Vagina (tissue), 2 donors: ENCODE measurements at regions not wholly inside any gene's neighbourhood (a gene's known extent, or its start where the extent isn't known, plus 50 kb on each side); places are given as distances from the start of the nearest gene placed in this dataset.
"Not testable (repeated sequence)": the region's sequence is repeated elsewhere in the genome, so short reads cannot be mapped to it uniquely, and the experiment has no call there.

Source experiments
- DNase-seq, 2 donors: peaks; one replicate each; pipeline ENCODE4 v3.0.0-alpha.2; 2017; ENCODE audit errors: extremely low spot score in 2 of 2
- H3K27ac ChIP-seq: fragments of 200-600 bp; sonication (generic); one replicate; pipeline ENCODE4 v1.5.1; 2019
- H3K27me3 ChIP-seq: fragments of 200-600 bp; sonication (generic); one replicate; pipeline ENCODE4 v1.5.1; 2019
- H3K36me3 ChIP-seq, 2 donors: fragments of 200-600 bp; sonication (generic); one replicate each; pipeline ENCODE4 v1.5.1; 2017 to 2019
- H3K4me1 ChIP-seq: fragments of 200-600 bp; sonication (generic); one replicate; pipeline ENCODE4 v1.5.1; 2019
- H3K4me3 ChIP-seq, 2 donors: fragments of 200-600 bp; sonication (generic); 1 replicate in 1 of 2; 2 replicates in 1 of 2; pipeline ENCODE4 v1.5.1; 2016 to 2019
- H3K9me3 ChIP-seq: fragments of 200-600 bp; sonication (generic); one replicate; pipeline ENCODE4 v1.5.1; 2019
- POLR2A ChIP-seq, 2 donors: fragments of 450-650 bp; IDR thresholded peaks; one replicate each; pipeline ENCODE4 v1.6.1; 2017; ENCODE audit warnings: antibody characterized with exemption in 2 of 2, mild to moderate bottlenecking in 2 of 2, moderate library complexity in 2 of 2
- POLR2AphosphoS5 ChIP-seq, 2 donors: sonication (generic); formaldehyde crosslinking; IDR thresholded peaks; one replicate each; pipeline ENCODE4 v1.9.0; 2017; ENCODE audit warnings: antibody characterized with exemption in 2 of 2, mild to moderate bottlenecking in 2 of 2, low read depth in 1 of 2; ENCODE audit not compliant: insufficient read depth in 1 of 2
- intact Hi-C: fragments of 100-400 bp; cut with DNase I; formaldehyde crosslinking; loops from one replicate; pipeline ENCODE4 v1.15.1; 2023
- TF ChIP-seq, protein P1 (sequence below), 3 experiments: fragments of 450-650 bp in 2 of 3; fragments of 200-600 bp in 1 of 3; sonication (generic) in 1 of 3; IDR thresholded peaks; one replicate each; pipeline ENCODE4 v1.5.1; 2017 to 2019; ENCODE audit warnings: antibody characterized with exemption in 3 of 3, mild to moderate bottlenecking in 2 of 3, moderate library complexity in 2 of 3

DNA sequence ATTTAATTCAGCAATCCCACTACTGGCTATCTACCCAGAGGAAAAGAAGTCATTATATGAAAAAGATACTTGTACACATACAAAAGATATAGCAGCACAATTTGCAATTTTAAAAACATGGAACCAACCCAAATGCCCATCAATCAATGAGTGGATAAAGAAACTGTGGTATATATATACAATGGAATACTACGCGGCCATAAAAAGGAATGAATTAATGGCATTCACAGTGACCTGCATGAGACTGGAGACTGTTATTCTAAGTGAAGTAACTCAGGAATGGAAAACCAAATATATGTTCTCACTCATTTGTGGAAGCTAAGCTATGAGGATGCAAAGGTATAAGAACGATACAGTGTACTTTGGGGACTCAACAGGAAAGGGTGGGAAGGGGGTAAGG lies 102.8 kb upstream of the KCNMA1 start:
- H3K4me3 ChIP-seq, H3K4me1 ChIP-seq, DNase-seq, H3K27ac ChIP-seq, H3K27me3 ChIP-seq, H3K9me3 ChIP-seq, H3K36me3 ChIP-seq, intact Hi-C loops: not testable (repeated sequence)

DNA sequence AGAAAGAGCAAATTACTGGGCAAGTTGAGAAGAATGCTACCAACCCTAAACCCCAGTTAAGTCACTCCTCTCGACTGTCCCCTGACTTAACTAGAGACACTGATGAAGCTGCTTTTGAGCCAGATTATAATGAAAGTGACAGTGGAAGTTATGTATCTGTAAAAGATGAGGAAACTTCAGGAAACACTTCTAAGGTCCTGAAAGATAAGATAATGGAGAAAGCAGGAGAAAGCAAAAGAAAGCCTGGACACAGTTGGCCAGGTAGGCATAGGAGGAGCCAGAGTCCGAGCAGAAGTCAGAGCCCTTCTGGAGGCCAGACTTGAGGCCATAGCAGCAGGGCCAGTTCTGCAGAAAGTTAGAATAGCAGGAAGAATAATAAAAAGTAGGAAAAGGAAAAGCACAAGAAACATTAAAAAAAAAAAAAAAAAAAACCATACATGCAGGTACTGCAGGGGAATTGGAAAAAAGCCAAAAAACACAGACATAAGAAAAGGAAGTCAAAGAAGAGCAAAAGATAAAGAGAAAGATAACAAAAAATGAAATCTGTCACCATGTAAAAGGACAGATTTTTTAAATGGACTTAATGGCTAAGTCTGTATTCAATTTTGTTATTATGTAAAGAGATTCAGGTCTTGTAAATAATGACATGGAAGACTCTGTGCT lies 101.0 kb upstream of the KCNMA1 start:
- intact Hi-C loops = no loop called here
- TF ChIP-seq POLR2A (IDR thresholded peaks at IDR 0.05) (no peak), POLR2AphosphoS5 (IDR thresholded peaks at IDR 0.05; ENCODE audit: insufficient read depth in 1 of 2, low read depth in 1 of 2) (no peak)
- TF ChIP-seq, protein P1, sequence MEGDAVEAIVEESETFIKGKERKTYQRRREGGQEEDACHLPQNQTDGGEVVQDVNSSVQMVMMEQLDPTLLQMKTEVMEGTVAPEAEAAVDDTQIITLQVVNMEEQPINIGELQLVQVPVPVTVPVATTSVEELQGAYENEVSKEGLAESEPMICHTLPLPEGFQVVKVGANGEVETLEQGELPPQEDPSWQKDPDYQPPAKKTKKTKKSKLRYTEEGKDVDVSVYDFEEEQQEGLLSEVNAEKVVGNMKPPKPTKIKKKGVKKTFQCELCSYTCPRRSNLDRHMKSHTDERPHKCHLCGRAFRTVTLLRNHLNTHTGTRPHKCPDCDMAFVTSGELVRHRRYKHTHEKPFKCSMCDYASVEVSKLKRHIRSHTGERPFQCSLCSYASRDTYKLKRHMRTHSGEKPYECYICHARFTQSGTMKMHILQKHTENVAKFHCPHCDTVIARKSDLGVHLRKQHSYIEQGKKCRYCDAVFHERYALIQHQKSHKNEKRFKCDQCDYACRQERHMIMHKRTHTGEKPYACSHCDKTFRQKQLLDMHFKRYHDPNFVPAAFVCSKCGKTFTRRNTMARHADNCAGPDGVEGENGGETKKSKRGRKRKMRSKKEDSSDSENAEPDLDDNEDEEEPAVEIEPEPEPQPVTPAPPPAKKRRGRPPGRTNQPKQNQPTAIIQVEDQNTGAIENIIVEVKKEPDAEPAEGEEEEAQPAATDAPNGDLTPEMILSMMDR (IDR thresholded peaks at IDR 0.05) = no peak
- no peaks in the 10 kb centered on the region for H3K9me3 ChIP-seq
- H3K27me3 ChIP-seq = no peaks in the 10 kb centered on the region
- no peak overlapping the region for H3K4me3 ChIP-seq
- H3K27ac ChIP-seq = no peak overlapping the region
- DNase-seq = no peak
- H3K36me3 ChIP-seq = no peaks in the 10 kb centered on the region
- H3K4me1 ChIP-seq = no peaks in the 10 kb centered on the region

DNA sequence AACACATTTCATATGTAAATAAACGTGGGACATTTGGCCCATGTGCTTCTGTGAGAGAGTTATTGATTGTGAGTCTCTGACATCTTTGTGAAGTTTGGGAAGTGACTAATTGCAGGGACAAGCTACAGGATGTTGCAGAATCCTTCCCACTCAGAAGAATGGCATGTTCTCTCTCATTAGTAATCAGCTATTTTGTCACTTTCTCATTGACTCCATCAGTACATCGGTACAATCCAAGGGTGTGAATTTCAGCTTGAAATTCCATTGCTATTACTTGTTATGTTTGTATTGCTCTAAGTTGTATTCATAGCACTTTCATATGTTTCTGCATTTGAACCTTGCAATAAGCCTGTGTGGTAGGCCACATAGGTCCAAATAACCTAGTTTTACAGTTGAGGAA lies 100.0 kb upstream of the KCNMA1 start:
- DNase-seq = no peak
- Histone ChIP-seq H3K27me3 (no peaks in the 10 kb centered on the region), H3K4me1 (no peaks in the 10 kb centered on the region), H3K36me3 (no peaks in the 10 kb centered on the region), H3K27ac (no peak overlapping the region), H3K9me3 (no peaks in the 10 kb centered on the region), H3K4me3 (no peak overlapping the region)
- TF ChIP-seq, protein P1 (IDR thresholded peaks at IDR 0.05) = no peak
- TF ChIP-seq POLR2A (IDR thresholded peaks at IDR 0.05) (no peak), POLR2AphosphoS5 (IDR thresholded peaks at IDR 0.05; ENCODE audit: insufficient read depth in 1 of 2, low read depth in 1 of 2) (no peak)
- intact Hi-C loops = no loop called here

DNA sequence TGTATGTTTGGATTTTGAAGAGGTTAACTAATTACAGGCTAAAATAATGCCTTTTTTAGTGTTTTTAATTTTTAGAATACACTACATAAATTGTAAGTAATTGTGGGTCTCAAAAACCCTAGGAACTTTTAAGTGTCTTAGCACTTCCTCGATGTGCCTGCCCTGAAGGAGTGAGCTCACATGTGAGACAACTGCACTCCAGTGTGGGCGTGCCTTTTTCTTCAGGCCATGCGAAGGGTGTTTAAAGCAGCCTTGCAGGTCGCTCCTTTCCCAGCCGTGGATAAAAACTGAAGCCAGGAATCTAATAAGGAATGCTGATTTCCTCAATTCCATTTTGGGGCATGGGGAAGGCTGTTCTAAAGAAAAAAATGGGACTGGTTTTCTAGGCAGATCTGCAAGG lies 97.5 kb upstream of the KCNMA1 start:
- H3K27me3 ChIP-seq, H3K4me3 ChIP-seq, H3K9me3 ChIP-seq, intact Hi-C loops, DNase-seq, H3K27ac ChIP-seq, H3K36me3 ChIP-seq, H3K4me1 ChIP-seq: not testable (repeated sequence)

DNA sequence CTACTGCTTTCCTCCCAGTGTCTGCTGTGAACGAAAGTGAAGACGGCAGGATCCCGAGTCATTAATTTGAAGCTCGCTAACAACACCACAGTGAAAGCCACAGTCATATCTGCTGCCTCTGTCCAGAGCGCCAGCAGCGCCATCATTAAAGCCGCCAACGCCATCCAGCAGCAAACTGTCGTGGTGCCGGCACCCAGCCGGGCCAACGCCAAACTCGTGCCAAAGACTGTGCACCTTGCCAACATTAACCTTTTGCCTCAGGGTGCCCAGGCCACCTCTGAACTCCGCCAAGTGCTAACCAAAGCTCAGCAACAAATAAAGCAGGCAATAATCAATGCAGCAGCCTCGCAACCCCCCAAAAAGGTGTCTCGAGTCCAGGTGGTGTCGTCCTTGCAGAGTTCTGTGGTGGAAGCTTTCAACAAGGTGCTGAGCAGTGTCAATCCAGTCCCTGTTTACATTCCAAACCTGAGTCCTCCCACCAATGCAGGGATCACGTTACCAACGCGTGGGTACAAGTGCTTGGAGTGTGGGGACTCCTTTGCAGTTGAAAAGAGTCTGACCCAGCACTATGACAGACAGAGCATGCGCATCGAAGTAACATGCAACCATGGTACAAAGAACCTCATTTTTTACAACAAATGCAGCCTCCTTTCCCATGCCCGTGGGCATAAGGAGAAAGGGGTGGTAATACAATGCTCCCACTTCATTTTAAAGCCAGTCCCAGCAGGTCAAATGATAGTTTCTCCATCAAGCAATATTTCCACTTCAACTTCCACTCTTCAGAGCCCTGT lies 94.8 kb upstream of the KCNMA1 start:
- Histone ChIP-seq H3K27ac (no peak overlapping the region), H3K4me3 (no peak overlapping the region), H3K36me3 (no peaks in the 10 kb centered on the region), H3K4me1 (no peaks in the 10 kb centered on the region), H3K27me3 (no peaks in the 10 kb centered on the region), H3K9me3 (no peaks in the 10 kb centered on the region)
- TF ChIP-seq, protein P1 (IDR thresholded peaks at IDR 0.05) = no peak
- DNase-seq = no peak
- intact Hi-C loops = no loop called here

DNA sequence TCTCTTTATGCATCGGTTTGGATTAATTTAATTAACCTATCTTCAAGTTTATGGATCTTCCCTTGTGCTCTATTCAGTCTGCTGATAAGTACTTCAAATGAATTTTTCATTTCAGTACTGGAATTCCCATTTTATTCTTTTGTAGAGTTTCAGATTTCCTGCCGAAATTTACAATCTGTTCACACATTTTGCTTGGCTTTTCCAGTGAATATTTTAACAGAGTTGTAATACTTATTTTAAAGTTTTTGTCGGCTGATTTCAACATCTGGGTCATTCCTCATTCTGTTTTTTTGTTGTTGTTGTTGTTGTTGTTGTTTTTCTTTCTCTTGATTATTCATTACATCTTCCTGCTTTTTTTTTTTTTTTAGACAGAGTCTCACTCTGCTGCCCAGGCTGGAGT lies 89.9 kb upstream of the KCNMA1 start:
- H3K9me3 ChIP-seq = no peaks in the 10 kb centered on the region
- no peak for DNase-seq
- intact Hi-C loops = no loop called here
- no peaks in the 10 kb centered on the region for H3K36me3 ChIP-seq
- H3K27ac ChIP-seq = no peak overlapping the region
- no peak for TF ChIP-seq POLR2AphosphoS5 (IDR thresholded peaks at IDR 0.05; ENCODE audit: insufficient read depth in 1 of 2, low read depth in 1 of 2)
- TF ChIP-seq, protein P1 (IDR thresholded peaks at IDR 0.05) = no peak
- TF ChIP-seq POLR2A (IDR thresholded peaks at IDR 0.05) = no peak
- H3K4me3 ChIP-seq = no peak overlapping the region
- H3K27me3 ChIP-seq = no peaks in the 10 kb centered on the region
- no peaks in the 10 kb centered on the region for H3K4me1 ChIP-seq
